ENCODE measurements at regions not wholly inside any gene's neighbourhood (a gene's known extent, or its start where the extent isn't known, plus 50 kb on each side); places are given as distances from the start of the nearest gene placed in this dataset.

DNA sequence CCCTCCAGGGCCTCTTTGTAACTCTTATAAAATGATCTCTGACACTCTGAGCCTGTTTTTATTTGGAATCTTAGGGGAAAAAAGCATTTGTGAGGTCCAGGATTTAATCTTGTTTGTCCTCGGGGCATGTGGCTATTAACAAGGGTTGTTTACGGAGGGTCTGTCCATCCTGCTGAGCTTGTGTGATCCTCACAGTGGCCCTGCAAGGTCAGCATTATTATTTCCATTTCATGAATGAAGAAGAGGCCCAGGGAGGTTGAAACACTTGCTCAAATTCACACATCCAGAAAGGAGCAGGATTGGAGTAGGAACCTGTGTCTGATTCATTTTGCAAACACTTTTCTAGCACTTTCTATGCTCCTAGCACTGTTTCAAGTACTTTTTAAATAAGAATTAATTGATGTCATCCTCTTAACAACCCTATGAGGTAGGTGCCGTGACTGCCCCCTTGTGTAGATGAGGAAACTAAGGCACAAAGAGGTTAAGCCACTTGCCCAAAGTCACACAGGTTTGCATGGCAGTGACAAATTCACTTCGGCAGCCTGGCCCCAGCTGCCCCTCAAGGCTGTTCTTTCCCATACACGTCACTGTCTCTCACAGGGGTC lies 178.9 kb downstream of the MIS18A start:
- peak; percentile 46 for DNase-seq
- Histone ChIP-seq H3K27ac (peak overlapping the region; percentile 2), H3K27me3 (ENCODE audit: insufficient read depth, low read depth, severe bottlenecking) (no peaks in the 10 kb centered on the region), H3K36me3 (no peaks in the 10 kb centered on the region), H3K4me3 (ENCODE audit: low read depth, low read length) (no peak overlapping the region), H3K9me3 (ENCODE audit: severe bottlenecking) (peaks cover 7% of the 10 kb centered on the region)
- TF ChIP-seq, protein P1, sequence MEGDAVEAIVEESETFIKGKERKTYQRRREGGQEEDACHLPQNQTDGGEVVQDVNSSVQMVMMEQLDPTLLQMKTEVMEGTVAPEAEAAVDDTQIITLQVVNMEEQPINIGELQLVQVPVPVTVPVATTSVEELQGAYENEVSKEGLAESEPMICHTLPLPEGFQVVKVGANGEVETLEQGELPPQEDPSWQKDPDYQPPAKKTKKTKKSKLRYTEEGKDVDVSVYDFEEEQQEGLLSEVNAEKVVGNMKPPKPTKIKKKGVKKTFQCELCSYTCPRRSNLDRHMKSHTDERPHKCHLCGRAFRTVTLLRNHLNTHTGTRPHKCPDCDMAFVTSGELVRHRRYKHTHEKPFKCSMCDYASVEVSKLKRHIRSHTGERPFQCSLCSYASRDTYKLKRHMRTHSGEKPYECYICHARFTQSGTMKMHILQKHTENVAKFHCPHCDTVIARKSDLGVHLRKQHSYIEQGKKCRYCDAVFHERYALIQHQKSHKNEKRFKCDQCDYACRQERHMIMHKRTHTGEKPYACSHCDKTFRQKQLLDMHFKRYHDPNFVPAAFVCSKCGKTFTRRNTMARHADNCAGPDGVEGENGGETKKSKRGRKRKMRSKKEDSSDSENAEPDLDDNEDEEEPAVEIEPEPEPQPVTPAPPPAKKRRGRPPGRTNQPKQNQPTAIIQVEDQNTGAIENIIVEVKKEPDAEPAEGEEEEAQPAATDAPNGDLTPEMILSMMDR (IDR thresholded peaks at IDR 0.05; ENCODE audit: low read depth, low read length) = peak; percentile 39; the same call in 1 of the 2 replicates

DNA sequence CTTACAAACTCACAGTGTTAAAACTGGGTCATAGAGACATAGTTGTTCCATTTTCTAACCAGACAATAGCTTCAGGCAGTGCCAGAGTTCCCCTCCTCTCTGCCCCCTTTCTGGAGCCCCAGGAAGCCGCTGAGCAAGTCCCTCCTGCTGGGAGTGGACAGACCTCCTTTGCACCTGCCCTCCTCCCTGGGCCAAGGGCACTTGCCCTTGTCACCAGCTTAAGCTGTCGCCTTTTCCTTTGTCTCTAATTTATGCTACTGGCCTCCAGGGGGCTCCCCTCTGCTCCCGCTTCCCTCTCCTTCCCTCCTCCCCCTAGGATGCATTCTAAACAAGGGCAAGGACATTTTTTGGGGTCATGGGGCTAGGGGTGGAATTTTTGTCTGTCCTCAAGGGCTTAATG lies 182.4 kb downstream of the MIS18A start:
- Histone ChIP-seq H3K27me3 (ENCODE audit: insufficient read depth, low read depth, severe bottlenecking) (no peaks in the 10 kb centered on the region), H3K27ac (no peak overlapping the region), H3K4me3 (ENCODE audit: low read depth, low read length) (no peak overlapping the region), H3K36me3 (no peaks in the 10 kb centered on the region), H3K9me3 (ENCODE audit: severe bottlenecking) (no peaks in the 10 kb centered on the region)
- DNase-seq = peak; percentile 95
- TF ChIP-seq, protein P1 (IDR thresholded peaks at IDR 0.05; ENCODE audit: low read depth, low read length) = peak; percentile 90

DNA sequence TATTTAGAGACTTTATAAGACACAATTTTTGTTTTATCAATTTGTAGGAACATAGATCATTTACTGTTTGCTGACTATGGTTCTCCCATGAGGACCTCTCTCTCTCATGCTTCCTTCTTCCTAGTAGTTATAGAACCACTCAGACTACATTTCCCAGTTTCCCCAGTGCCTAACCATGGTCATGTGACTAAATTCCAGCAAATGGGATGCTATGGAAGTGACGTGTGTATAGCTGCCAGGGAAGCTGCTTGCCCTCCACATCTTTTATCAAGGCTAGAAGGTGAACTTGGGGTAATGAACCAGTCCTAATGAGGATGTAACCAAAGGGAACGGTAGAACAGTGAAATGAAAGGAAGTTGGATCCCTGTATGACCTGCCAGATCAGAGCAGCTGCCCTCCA lies 184.0 kb downstream of the MIS18A start:
- no peak for DNase-seq
- TF ChIP-seq, protein P1 (IDR thresholded peaks at IDR 0.05; ENCODE audit: low read depth, low read length) = no peak
- Histone ChIP-seq H3K4me3 (ENCODE audit: low read depth, low read length) (no peak overlapping the region), H3K36me3 (no peaks in the 10 kb centered on the region), H3K27me3 (ENCODE audit: insufficient read depth, low read depth, severe bottlenecking) (no peaks in the 10 kb centered on the region), H3K9me3 (ENCODE audit: severe bottlenecking) (no peaks in the 10 kb centered on the region), H3K27ac (no peak overlapping the region)

DNA sequence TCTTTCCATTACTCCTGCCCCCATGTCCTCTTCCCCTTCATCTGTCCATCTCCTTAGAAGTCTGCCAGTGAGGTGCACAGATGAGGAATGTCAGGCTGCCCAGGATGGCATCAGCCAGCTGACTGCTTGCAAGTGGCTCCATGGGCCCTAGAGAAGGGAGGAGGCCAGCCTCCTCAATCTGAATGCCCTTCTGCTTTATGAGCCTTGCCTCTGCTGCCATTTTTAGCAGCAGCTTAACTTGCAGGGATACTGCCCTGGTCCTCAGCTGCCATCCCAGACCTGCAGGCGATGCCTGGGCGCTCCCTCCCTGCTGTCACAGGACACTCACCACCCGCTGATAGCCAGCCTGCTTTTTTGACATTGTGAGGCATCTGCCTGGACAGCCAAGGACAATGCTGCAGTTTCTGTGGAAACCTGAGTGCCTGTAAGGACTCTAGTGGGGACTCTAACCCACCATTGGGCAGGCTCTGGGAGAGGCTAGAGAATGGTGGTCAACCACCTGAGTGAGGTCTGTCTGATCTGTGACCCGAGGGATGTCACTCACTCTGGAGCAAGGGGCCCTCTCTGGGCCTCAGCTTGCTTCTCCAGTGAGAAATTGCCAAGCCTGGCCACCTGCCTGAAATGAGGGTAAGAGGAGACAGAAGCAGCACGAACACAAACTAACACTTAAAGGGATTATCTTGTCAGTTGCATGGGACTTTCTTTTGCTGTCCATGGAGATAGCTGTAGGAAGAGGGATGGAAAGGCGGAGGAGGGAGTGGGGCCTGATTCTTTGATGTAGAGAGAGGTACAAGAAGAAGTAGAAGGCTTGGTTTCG lies 185.0 kb downstream of the MIS18A start:
- H3K36me3 ChIP-seq = no peaks in the 10 kb centered on the region
- H3K9me3 ChIP-seq (ENCODE audit: severe bottlenecking) = no peaks in the 10 kb centered on the region
- H3K27ac ChIP-seq = no peak overlapping the region
- no peak overlapping the region for H3K4me3 ChIP-seq (ENCODE audit: low read depth, low read length)
- no peaks in the 10 kb centered on the region for H3K27me3 ChIP-seq (ENCODE audit: insufficient read depth, low read depth, severe bottlenecking)
- DNase-seq = no peak
- TF ChIP-seq, protein P1 (IDR thresholded peaks at IDR 0.05; ENCODE audit: low read depth, low read length) = no peak

DNA sequence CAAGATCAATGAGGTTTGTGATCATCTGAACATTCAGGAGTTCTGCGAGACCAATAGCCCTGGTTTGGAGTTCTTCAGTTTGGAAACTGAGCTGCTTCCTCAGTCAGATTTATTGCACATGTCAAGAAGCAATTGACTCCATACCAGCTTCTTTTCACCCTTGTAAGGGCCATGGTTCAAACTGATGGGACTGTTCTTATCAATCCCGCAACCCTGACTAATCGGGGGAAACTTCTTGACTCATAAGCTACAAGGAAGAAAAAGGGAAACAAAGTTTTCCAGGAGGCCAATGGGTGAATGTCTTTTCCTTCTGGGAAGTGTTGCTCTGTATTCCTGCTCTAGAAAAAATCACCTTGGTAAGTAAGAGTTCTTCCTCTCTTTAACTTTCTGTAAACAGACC lies 187.9 kb downstream of the MIS18A start:
- no peak for DNase-seq

More for the DNA sequence above, 187.9 kb downstream of the MIS18A start:
- no peaks in the 10 kb centered on the region for H3K9me3 ChIP-seq (ENCODE audit: severe bottlenecking)
- no peaks in the 10 kb centered on the region for H3K36me3 ChIP-seq
- H3K27me3 ChIP-seq (ENCODE audit: insufficient read depth, low read depth, severe bottlenecking) = no peaks in the 10 kb centered on the region
- TF ChIP-seq, protein P1 (IDR thresholded peaks at IDR 0.05; ENCODE audit: low read depth, low read length) = no peak
- no peak overlapping the region for H3K27ac ChIP-seq
- H3K4me3 ChIP-seq (ENCODE audit: low read depth, low read length) = no peak overlapping the region
